NAMALWA (cell line): ENCODE measurements at regions not wholly inside any gene's neighbourhood (a gene's known extent, or its start where the extent isn't known, plus 50 kb on each side); places are given as distances from the start of the nearest gene placed in this dataset.
"Not testable (repeated sequence)": the region's sequence is repeated elsewhere in the genome, so short reads cannot be mapped to it uniquely, and the experiment has no call there.

Experiments used
- DNase-seq: peaks from one replicate; pipeline ENCODE4 v3.0.0-alpha.2; 2015; ENCODE audit warnings: low spot score

- DNase-seq, result no peak
These were observed 161.9 kb downstream of the URI1 start for GRCh38 chr19:30103981-30104380.

- DNase-seq, result no peak
These were observed 163.3 kb downstream of the URI1 start for GRCh38 chr19:30105316-30105715.

GRCh38 chr19:30105727-30106126, 163.7 kb downstream of the URI1 start:
- no peak for DNase-seq

GRCh38 chr19:30106417-30107095, 164.5 kb downstream of the URI1 start:
- DNase-seq, result no peak

GRCh38 chr19:30107251-30107650, 165.2 kb downstream of the URI1 start:
- DNase-seq, result no peak

- no peak for DNase-seq
These were observed 167.5 kb downstream of the URI1 start for GRCh38 chr19:30109565-30109964.

GRCh38 chr19:30111021-30111855, 169.2 kb downstream of the URI1 start:
- no peak for DNase-seq

- DNase-seq, result no peak
These were observed 170.1 kb downstream of the URI1 start for GRCh38 chr19:30112171-30112570.

GRCh38 chr19:30112666-30113065, 170.6 kb downstream of the URI1 start:
- no peak for DNase-seq

GRCh38 chr19:30113186-30113585, 171.1 kb downstream of the URI1 start:
- DNase-seq, result no peak

- DNase-seq, result not testable (repeated sequence)
These were observed 172.1 kb downstream of the URI1 start for GRCh38 chr19:30114095-30114494.

- DNase-seq, result no peak
These were observed 173.9 kb downstream of the URI1 start for GRCh38 chr19:30115947-30116346.

- no peak for DNase-seq
These were observed 174.5 kb downstream of the URI1 start for GRCh38 chr19:30116530-30116929.

GRCh38 chr19:30116984-30117555, 175.0 kb downstream of the URI1 start:
- DNase-seq, result no peak

GRCh38 chr19:30117636-30118145, 175.7 kb downstream of the URI1 start:
- no peak for DNase-seq

- DNase-seq, result no peak
These were observed 176.2 kb downstream of the URI1 start for GRCh38 chr19:30118221-30118620.

GRCh38 chr19:30118760-30119159, 176.7 kb downstream of the URI1 start:
- DNase-seq, result no peak

GRCh38 chr19:30119180-30119908, 177.3 kb downstream of the URI1 start:
- no peak for DNase-seq

GRCh38 chr19:30120860-30121484, 178.9 kb downstream of the URI1 start:
- no peak for DNase-seq

GRCh38 chr19:30122431-30122830, 180.4 kb downstream of the URI1 start:
- DNase-seq, result no peak

GRCh38 chr19:30123119-30123518, 181.1 kb downstream of the URI1 start:
- no peak for DNase-seq

GRCh38 chr19:30123611-30124010, 181.6 kb downstream of the URI1 start:
- DNase-seq, result no peak
